ENCODE measurements at regions not wholly inside any gene's neighbourhood (a gene's known extent, or its start where the extent isn't known, plus 50 kb on each side); places are given as distances from the start of the nearest gene placed in this dataset.
"Not testable (repeated sequence)": the region's sequence is repeated elsewhere in the genome, so short reads cannot be mapped to it uniquely, and the experiment has no call there.

- Histone ChIP-seq H3K4me3 (replicated peaks in 1 of 3; ENCODE audit: low read depth in 2 of 3, low read length in 3 of 3) (no peak overlapping the region), H3K27me3 (ENCODE audit: control insufficient read depth in 2 of 2, insufficient read depth in 2 of 2, low read length in 2 of 2) (no peaks in the 10 kb centered on the region), H3K9ac (ENCODE audit: insufficient read depth, low read length, poor library complexity, severe bottlenecking) (no peak overlapping the region), H2AFZ (ENCODE audit: insufficient read depth, low read depth, low read length, poor library complexity, severe bottlenecking) (no peak overlapping the region), H3K27ac (ENCODE audit: low read depth in 1 of 2, low read length in 2 of 2) (no peak overlapping the region), H3K36me3 (replicated peaks in 1 of 2; ENCODE audit: control insufficient read depth in 1 of 2, insufficient read depth in 2 of 2, low read length in 2 of 2) (no peaks in the 10 kb centered on the region), H3K9me3 (replicated peaks in 1 of 2; ENCODE audit: control insufficient read depth in 1 of 2, insufficient read depth in 1 of 2, low read length in 2 of 2) (no peaks in the 10 kb centered on the region), H3K4me1 (ENCODE audit: control insufficient read depth in 1 of 2, insufficient read depth in 2 of 2, low read length in 2 of 2) (no peaks in the 10 kb centered on the region), H3K4me2 (replicated peaks; ENCODE audit: extremely low read depth, low read length, poor library complexity, severe bottlenecking) (no peak overlapping the region), H3K79me2 (ENCODE audit: insufficient read depth, low read length) (no peaks in the 10 kb centered on the region), H4K20me1 (ENCODE audit: insufficient read depth, low read length) (no peaks in the 10 kb centered on the region)
- Mint-ChIP-seq H3K36me3 (peaks cover 3 to 10% of the 10 kb centered on the region in 2 donors), H3K4me1 (no peaks in the 10 kb centered on the region), H3K27me3 (ENCODE audit: low read depth in 3 of 3) (peaks cover 0 to 7% (median 6%) of the 10 kb centered on the region in 3 donors), H3K27ac (no peak overlapping the region), H3K4me3 (no peak overlapping the region), H3K9me3 (peaks cover 0 to 10% (median 3%) of the 10 kb centered on the region in 7 donors)
- TF ChIP-seq CTCF (IDR thresholded peaks at IDR 0.05) = no peak
- intact Hi-C loops (cut with micrococcal nuclease) = no loop called here
- DNase-seq = no peak
- WGBS (ENCODE audit: insufficient coverage) = 46% methylated on average over 33 of the region's 46 CpGs
Observed at GRCh38 chr2:131724019-131724418, 196.3 kb downstream of the CCDC74A start.

GRCh38 chr2:131728451-131728850 lies 200.8 kb downstream of the CCDC74A start:
- DNase-seq; intact Hi-C loops (cut with micrococcal nuclease); H3K36me3 Mint-ChIP-seq: not testable (repeated sequence)

GRCh38 chr2:131733530-131733929 lies 205.8 kb downstream of the CCDC74A start:
- H3K27me3 Mint-ChIP-seq (ENCODE audit: low read depth in 3 of 3); H3K27ac Mint-ChIP-seq; H3K9me3 Mint-ChIP-seq: not testable (repeated sequence)

More at GRCh38 chr2:131728451-131728850, 200.8 kb downstream of the CCDC74A start:
- not testable (repeated sequence) for H3K4me3 ChIP-seq (replicated peaks in 1 of 3; ENCODE audit: low read depth in 2 of 3, low read length in 3 of 3); H3K9me3 ChIP-seq (replicated peaks in 1 of 2; ENCODE audit: control insufficient read depth in 1 of 2, insufficient read depth in 1 of 2, low read length in 2 of 2); H3K36me3 ChIP-seq (replicated peaks in 1 of 2; ENCODE audit: control insufficient read depth in 1 of 2, insufficient read depth in 2 of 2, low read length in 2 of 2); H3K27ac Mint-ChIP-seq; H3K79me2 ChIP-seq (ENCODE audit: insufficient read depth, low read length); H4K20me1 ChIP-seq (ENCODE audit: insufficient read depth, low read length); H3K4me1 ChIP-seq (ENCODE audit: control insufficient read depth in 1 of 2, insufficient read depth in 2 of 2, low read length in 2 of 2); H3K9me3 Mint-ChIP-seq; H3K4me2 ChIP-seq (replicated peaks; ENCODE audit: extremely low read depth, low read length, poor library complexity, severe bottlenecking); H3K27me3 Mint-ChIP-seq (ENCODE audit: low read depth in 3 of 3); H3K27ac ChIP-seq (ENCODE audit: low read depth in 1 of 2, low read length in 2 of 2); H2AFZ ChIP-seq (ENCODE audit: insufficient read depth, low read depth, low read length, poor library complexity, severe bottlenecking); H3K27me3 ChIP-seq (ENCODE audit: control insufficient read depth in 2 of 2, insufficient read depth in 2 of 2, low read length in 2 of 2); H3K9ac ChIP-seq (ENCODE audit: insufficient read depth, low read length, poor library complexity, severe bottlenecking); H3K4me3 Mint-ChIP-seq; H3K4me1 Mint-ChIP-seq

GRCh38 chr2:131736406-131736805 lies 208.7 kb downstream of the CCDC74A start:
- not testable (repeated sequence) for H3K9me3 Mint-ChIP-seq

More at GRCh38 chr2:131733530-131733929, 205.8 kb downstream of the CCDC74A start:
- H2AFZ ChIP-seq (ENCODE audit: insufficient read depth, low read depth, low read length, poor library complexity, severe bottlenecking); H4K20me1 ChIP-seq (ENCODE audit: insufficient read depth, low read length); H3K36me3 ChIP-seq (replicated peaks in 1 of 2; ENCODE audit: control insufficient read depth in 1 of 2, insufficient read depth in 2 of 2, low read length in 2 of 2); H3K4me2 ChIP-seq (replicated peaks; ENCODE audit: extremely low read depth, low read length, poor library complexity, severe bottlenecking); H3K27me3 ChIP-seq (ENCODE audit: control insufficient read depth in 2 of 2, insufficient read depth in 2 of 2, low read length in 2 of 2); intact Hi-C loops (cut with micrococcal nuclease); DNase-seq; H3K36me3 Mint-ChIP-seq; H3K4me3 ChIP-seq (replicated peaks in 1 of 3; ENCODE audit: low read depth in 2 of 3, low read length in 3 of 3); H3K9me3 ChIP-seq (replicated peaks in 1 of 2; ENCODE audit: control insufficient read depth in 1 of 2, insufficient read depth in 1 of 2, low read length in 2 of 2); H3K9ac ChIP-seq (ENCODE audit: insufficient read depth, low read length, poor library complexity, severe bottlenecking); H3K4me3 Mint-ChIP-seq; H3K4me1 ChIP-seq (ENCODE audit: control insufficient read depth in 1 of 2, insufficient read depth in 2 of 2, low read length in 2 of 2); H3K4me1 Mint-ChIP-seq; H3K79me2 ChIP-seq (ENCODE audit: insufficient read depth, low read length); H3K27ac ChIP-seq (ENCODE audit: low read depth in 1 of 2, low read length in 2 of 2): not testable (repeated sequence)
- WGBS (ENCODE audit: insufficient coverage) = no CpG with 5 or more reads among the region's 1 CpG

More at GRCh38 chr2:131736406-131736805, 208.7 kb downstream of the CCDC74A start:
- H3K27me3 Mint-ChIP-seq (ENCODE audit: low read depth in 3 of 3); H3K79me2 ChIP-seq (ENCODE audit: insufficient read depth, low read length); H3K4me1 Mint-ChIP-seq; H3K4me3 Mint-ChIP-seq; H3K9ac ChIP-seq (ENCODE audit: insufficient read depth, low read length, poor library complexity, severe bottlenecking); H3K27ac Mint-ChIP-seq; H3K27me3 ChIP-seq (ENCODE audit: control insufficient read depth in 2 of 2, insufficient read depth in 2 of 2, low read length in 2 of 2); H3K4me2 ChIP-seq (replicated peaks; ENCODE audit: extremely low read depth, low read length, poor library complexity, severe bottlenecking); H3K4me1 ChIP-seq (ENCODE audit: control insufficient read depth in 1 of 2, insufficient read depth in 2 of 2, low read length in 2 of 2); H3K27ac ChIP-seq (ENCODE audit: low read depth in 1 of 2, low read length in 2 of 2); intact Hi-C loops (cut with micrococcal nuclease); DNase-seq; H3K9me3 ChIP-seq (replicated peaks in 1 of 2; ENCODE audit: control insufficient read depth in 1 of 2, insufficient read depth in 1 of 2, low read length in 2 of 2); H4K20me1 ChIP-seq (ENCODE audit: insufficient read depth, low read length); H2AFZ ChIP-seq (ENCODE audit: insufficient read depth, low read depth, low read length, poor library complexity, severe bottlenecking); H3K4me3 ChIP-seq (replicated peaks in 1 of 3; ENCODE audit: low read depth in 2 of 3, low read length in 3 of 3); H3K36me3 ChIP-seq (replicated peaks in 1 of 2; ENCODE audit: control insufficient read depth in 1 of 2, insufficient read depth in 2 of 2, low read length in 2 of 2); H3K36me3 Mint-ChIP-seq: not testable (repeated sequence)
- WGBS (ENCODE audit: insufficient coverage) = no CpG with 5 or more reads among the region's 1 CpG
